ENCODE measurements at regions not wholly inside any gene's neighbourhood (a gene's known extent, or its start where the extent isn't known, plus 50 kb on each side); places are given as distances from the start of the nearest gene placed in this dataset.

- Mint-ChIP-seq H3K27me3 (ENCODE audit: insufficient read depth, low read depth, poor library complexity) (peaks cover 4% of the 10 kb centered on the region), H3K9me3 (no peaks in the 10 kb centered on the region), H3K4me3 (no peak overlapping the region), H3K4me1 (peaks cover 8% of the 10 kb centered on the region; the same call in 1 of the 3 replicates), H3K27ac (no peak overlapping the region), H3K36me3 (ENCODE audit: low read depth) (no peaks in the 10 kb centered on the region)
- DNase-seq (ENCODE audit: low spot score) = no peak
- no peak overlapping the region for H3K27ac ChIP-seq (ENCODE audit: low read depth)
- no peaks in the 10 kb centered on the region for H3K36me3 ChIP-seq (ENCODE audit: insufficient read depth)
- no peaks in the 10 kb centered on the region for H3K79me2 ChIP-seq (replicated peaks; ENCODE audit: insufficient read depth)
- no peak overlapping the region for H3K4me3 ChIP-seq
- no peak for ATAC-seq
- H3K4me2 ChIP-seq = no peak overlapping the region
- no peaks in the 10 kb centered on the region for H4K20me1 ChIP-seq (replicated peaks; ENCODE audit: insufficient read depth)
- H3F3A ChIP-seq (replicated peaks; ENCODE audit: low read depth) = no peaks in the 10 kb centered on the region
- H3K27me3 ChIP-seq (ENCODE audit: insufficient read depth) = no peaks in the 10 kb centered on the region
- H3K4me1 ChIP-seq (ENCODE audit: insufficient read depth) = no peaks in the 10 kb centered on the region
- no peak overlapping the region for H2AFZ ChIP-seq
- TF ChIP-seq POLR2AphosphoS5 (IDR thresholded peaks at IDR 0.05; ENCODE audit: low read depth) = no peak
- TF ChIP-seq EZH2 (IDR thresholded peaks at IDR 0.05; ENCODE audit: low read depth, unreplicated experiment) = no peak
- no peak for TF ChIP-seq CREB1 (CRISPR knock-in tag; IDR thresholded peaks at IDR 0.05; ENCODE audit: low read depth)
- no peak for TF ChIP-seq REST (IDR thresholded peaks at IDR 0.05; ENCODE audit: unreplicated experiment)
- TF ChIP-seq, protein P1, sequence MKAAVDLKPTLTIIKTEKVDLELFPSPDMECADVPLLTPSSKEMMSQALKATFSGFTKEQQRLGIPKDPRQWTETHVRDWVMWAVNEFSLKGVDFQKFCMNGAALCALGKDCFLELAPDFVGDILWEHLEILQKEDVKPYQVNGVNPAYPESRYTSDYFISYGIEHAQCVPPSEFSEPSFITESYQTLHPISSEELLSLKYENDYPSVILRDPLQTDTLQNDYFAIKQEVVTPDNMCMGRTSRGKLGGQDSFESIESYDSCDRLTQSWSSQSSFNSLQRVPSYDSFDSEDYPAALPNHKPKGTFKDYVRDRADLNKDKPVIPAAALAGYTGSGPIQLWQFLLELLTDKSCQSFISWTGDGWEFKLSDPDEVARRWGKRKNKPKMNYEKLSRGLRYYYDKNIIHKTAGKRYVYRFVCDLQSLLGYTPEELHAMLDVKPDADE (IDR thresholded peaks at IDR 0.05) = no peak
- H3K9me2 ChIP-seq (ENCODE audit: insufficient read depth) = no peaks in the 10 kb centered on the region
Observed at GRCh38 chr7:84784450-84784849, 402.4 kb downstream of the SEMA3D start.

GRCh38 chr7:84783141-84783778 is 403.6 kb downstream of the SEMA3D start:
- H3K4me3 ChIP-seq = no peak overlapping the region
- H3K4me1 ChIP-seq (ENCODE audit: insufficient read depth) = no peaks in the 10 kb centered on the region
- ATAC-seq (no peak), DNase-seq (ENCODE audit: low spot score) (peak; percentile 5)
- Mint-ChIP-seq H3K27me3 (ENCODE audit: insufficient read depth, low read depth, poor library complexity) (peaks cover 4% of the 10 kb centered on the region), H3K27ac (no peak overlapping the region), H3K36me3 (ENCODE audit: low read depth) (no peaks in the 10 kb centered on the region), H3K4me3 (no peak overlapping the region), H3K9me3 (no peaks in the 10 kb centered on the region), H3K4me1 (peaks cover 8% of the 10 kb centered on the region; the same call in 1 of the 3 replicates)
- H3K36me3 ChIP-seq (ENCODE audit: insufficient read depth) = no peaks in the 10 kb centered on the region
- H4K20me1 ChIP-seq (replicated peaks; ENCODE audit: insufficient read depth) = no peaks in the 10 kb centered on the region
- no peak overlapping the region for H3K27ac ChIP-seq (ENCODE audit: low read depth)
- no peak overlapping the region for H3K4me2 ChIP-seq
- H2AFZ ChIP-seq = no peak overlapping the region
- TF ChIP-seq CREB1 (CRISPR knock-in tag; IDR thresholded peaks at IDR 0.05; ENCODE audit: low read depth) = no peak
- TF ChIP-seq ZNF331 (CRISPR knock-in tag; IDR thresholded peaks at IDR 0.05; ENCODE audit: low read depth) = no peak
- no peak for TF ChIP-seq POLR2AphosphoS5 (IDR thresholded peaks at IDR 0.05; ENCODE audit: low read depth)
- TF ChIP-seq, protein P2, sequence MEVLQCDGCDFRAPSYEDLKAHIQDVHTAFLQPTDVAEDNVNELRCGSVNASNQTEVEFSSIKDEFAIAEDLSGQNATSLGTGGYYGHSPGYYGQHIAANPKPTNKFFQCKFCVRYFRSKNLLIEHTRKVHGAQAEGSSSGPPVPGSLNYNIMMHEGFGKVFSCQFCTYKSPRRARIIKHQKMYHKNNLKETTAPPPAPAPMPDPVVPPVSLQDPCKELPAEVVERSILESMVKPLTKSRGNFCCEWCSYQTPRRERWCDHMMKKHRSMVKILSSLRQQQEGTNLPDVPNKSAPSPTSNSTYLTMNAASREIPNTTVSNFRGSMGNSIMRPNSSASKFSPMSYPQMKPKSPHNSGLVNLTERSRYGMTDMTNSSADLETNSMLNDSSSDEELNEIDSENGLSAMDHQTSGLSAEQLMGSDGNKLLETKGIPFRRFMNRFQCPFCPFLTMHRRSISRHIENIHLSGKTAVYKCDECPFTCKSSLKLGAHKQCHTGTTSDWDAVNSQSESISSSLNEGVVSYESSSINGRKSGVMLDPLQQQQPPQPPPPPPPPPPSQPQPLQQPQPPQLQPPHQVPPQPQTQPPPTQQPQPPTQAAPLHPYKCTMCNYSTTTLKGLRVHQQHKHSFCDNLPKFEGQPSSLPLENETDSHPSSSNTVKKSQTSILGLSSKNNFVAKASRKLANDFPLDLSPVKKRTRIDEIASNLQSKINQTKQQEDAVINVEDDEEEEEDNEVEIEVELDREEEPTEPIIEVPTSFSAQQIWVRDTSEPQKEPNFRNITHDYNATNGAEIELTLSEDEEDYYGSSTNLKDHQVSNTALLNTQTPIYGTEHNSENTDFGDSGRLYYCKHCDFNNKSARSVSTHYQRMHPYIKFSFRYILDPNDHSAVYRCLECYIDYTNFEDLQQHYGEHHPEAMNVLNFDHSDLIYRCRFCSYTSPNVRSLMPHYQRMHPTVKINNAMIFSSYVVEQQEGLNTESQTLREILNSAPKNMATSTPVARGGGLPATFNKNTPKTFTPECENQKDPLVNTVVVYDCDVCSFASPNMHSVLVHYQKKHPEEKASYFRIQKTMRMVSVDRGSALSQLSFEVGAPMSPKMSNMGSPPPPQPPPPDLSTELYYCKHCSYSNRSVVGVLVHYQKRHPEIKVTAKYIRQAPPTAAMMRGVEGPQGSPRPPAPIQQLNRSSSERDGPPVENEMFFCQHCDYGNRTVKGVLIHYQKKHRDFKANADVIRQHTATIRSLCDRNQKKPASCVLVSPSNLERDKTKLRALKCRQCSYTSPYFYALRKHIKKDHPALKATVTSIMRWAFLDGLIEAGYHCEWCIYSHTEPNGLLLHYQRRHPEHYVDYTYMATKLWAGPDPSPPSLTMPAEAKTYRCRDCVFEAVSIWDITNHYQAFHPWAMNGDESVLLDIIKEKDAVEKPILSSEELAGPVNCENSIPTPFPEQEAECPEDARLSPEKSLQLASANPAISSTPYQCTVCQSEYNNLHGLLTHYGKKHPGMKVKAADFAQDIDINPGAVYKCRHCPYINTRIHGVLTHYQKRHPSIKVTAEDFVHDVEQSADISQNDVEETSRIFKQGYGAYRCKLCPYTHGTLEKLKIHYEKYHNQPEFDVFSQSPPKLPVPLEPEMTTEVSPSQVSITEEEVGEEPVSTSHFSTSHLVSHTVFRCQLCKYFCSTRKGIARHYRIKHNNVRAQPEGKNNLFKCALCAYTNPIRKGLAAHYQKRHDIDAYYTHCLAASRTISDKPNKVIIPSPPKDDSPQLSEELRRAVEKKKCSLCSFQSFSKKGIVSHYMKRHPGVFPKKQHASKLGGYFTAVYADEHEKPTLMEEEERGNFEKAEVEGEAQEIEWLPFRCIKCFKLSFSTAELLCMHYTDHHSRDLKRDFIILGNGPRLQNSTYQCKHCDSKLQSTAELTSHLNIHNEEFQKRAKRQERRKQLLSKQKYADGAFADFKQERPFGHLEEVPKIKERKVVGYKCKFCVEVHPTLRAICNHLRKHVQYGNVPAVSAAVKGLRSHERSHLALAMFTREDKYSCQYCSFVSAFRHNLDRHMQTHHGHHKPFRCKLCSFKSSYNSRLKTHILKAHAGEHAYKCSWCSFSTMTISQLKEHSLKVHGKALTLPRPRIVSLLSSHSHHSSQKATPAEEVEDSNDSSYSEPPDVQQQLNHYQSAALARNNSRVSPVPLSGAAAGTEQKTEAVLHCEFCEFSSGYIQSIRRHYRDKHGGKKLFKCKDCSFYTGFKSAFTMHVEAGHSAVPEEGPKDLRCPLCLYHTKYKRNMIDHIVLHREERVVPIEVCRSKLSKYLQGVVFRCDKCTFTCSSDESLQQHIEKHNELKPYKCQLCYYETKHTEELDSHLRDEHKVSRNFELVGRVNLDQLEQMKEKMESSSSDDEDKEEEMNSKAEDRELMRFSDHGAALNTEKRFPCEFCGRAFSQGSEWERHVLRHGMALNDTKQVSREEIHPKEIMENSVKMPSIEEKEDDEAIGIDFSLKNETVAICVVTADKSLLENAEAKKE (CRISPR knock-in tag; IDR thresholded peaks at IDR 0.05) = no peak
- TF ChIP-seq ZNF114 (CRISPR knock-in tag; IDR thresholded peaks at IDR 0.05) = no peak
- no peak for TF ChIP-seq JUNB (IDR thresholded peaks at IDR 0.05; ENCODE audit: unreplicated experiment)
- TF ChIP-seq STAT1 (IDR thresholded peaks at IDR 0.05; ENCODE audit: unreplicated experiment) = no peak
- no peaks in the 10 kb centered on the region for H3F3A ChIP-seq (replicated peaks; ENCODE audit: low read depth)
- H3K79me2 ChIP-seq (replicated peaks; ENCODE audit: insufficient read depth) = no peaks in the 10 kb centered on the region
- H3K27me3 ChIP-seq (ENCODE audit: insufficient read depth) = no peaks in the 10 kb centered on the region
- H3K9me2 ChIP-seq (ENCODE audit: insufficient read depth) = no peaks in the 10 kb centered on the region

Data from GM23338 (cell line).